ENCODE measurements at regions not wholly inside any gene's neighbourhood (a gene's known extent, or its start where the extent isn't known, plus 50 kb on each side); places are given as distances from the start of the nearest gene placed in this dataset.

- H3K4me3 ChIP-seq = no peak overlapping the region
- intact Hi-C loops (cut with DNase I) = no loop called here
- no peaks in the 10 kb centered on the region for H3K4me1 ChIP-seq (ENCODE audit: insufficient read depth)
- WGBS, 3 donors = 81 to 88% (median 87%) methylated on average over 4 of the region's 4 CpGs
- no peak for TF ChIP-seq POLR2A (IDR thresholded peaks at IDR 0.05)
- no peaks in the 10 kb centered on the region for H3K36me3 ChIP-seq
- H3K27ac ChIP-seq = no peak overlapping the region
- no peaks in the 10 kb centered on the region for H3K27me3 ChIP-seq
- no peaks in the 10 kb centered on the region for H3K9me3 ChIP-seq
- DNase-seq = no peak
These were observed 70.4 kb downstream of the RCN1 start for GRCh38 chr11:32161293-32161692.

- no peaks in the 10 kb centered on the region for H3K4me1 ChIP-seq (ENCODE audit: insufficient read depth)
- no peaks in the 10 kb centered on the region for H3K9me3 ChIP-seq
- no peak overlapping the region for H3K4me3 ChIP-seq
- WGBS, 3 donors = 49 to 68% (median 55%) methylated on average over 4 of the region's 4 CpGs
- TF ChIP-seq, protein P1, sequence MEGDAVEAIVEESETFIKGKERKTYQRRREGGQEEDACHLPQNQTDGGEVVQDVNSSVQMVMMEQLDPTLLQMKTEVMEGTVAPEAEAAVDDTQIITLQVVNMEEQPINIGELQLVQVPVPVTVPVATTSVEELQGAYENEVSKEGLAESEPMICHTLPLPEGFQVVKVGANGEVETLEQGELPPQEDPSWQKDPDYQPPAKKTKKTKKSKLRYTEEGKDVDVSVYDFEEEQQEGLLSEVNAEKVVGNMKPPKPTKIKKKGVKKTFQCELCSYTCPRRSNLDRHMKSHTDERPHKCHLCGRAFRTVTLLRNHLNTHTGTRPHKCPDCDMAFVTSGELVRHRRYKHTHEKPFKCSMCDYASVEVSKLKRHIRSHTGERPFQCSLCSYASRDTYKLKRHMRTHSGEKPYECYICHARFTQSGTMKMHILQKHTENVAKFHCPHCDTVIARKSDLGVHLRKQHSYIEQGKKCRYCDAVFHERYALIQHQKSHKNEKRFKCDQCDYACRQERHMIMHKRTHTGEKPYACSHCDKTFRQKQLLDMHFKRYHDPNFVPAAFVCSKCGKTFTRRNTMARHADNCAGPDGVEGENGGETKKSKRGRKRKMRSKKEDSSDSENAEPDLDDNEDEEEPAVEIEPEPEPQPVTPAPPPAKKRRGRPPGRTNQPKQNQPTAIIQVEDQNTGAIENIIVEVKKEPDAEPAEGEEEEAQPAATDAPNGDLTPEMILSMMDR (IDR thresholded peaks at IDR 0.05) = no peak
- TF ChIP-seq EP300 (IDR thresholded peaks at IDR 0.05) (no peak), POLR2A (IDR thresholded peaks at IDR 0.05) (no peak)
- H3K36me3 ChIP-seq = no peaks in the 10 kb centered on the region
- H3K27ac ChIP-seq = no peak overlapping the region
- intact Hi-C loops (cut with DNase I) = no loop called here
- no peak for DNase-seq
- H3K27me3 ChIP-seq = no peaks in the 10 kb centered on the region
These were observed 71.5 kb downstream of the RCN1 start for GRCh38 chr11:32162351-32162750.

- Histone ChIP-seq H3K4me1 (ENCODE audit: insufficient read depth) (no peaks in the 10 kb centered on the region), H3K9me3 (no peaks in the 10 kb centered on the region), H3K4me3 (no peak overlapping the region), H3K27me3 (no peaks in the 10 kb centered on the region), H3K36me3 (no peaks in the 10 kb centered on the region), H3K27ac (no peak overlapping the region)
- intact Hi-C loops (cut with DNase I) = no loop called here
- DNase-seq = no peak
- WGBS, 3 donors = 73 to 86% (median 81%) methylated on average over 5 of the region's 5 CpGs
- TF ChIP-seq, protein P1 (IDR thresholded peaks at IDR 0.05) = no peak
- TF ChIP-seq POLR2A (IDR thresholded peaks at IDR 0.05) (no peak), EP300 (IDR thresholded peaks at IDR 0.05) (no peak)
These were observed 72.0 kb downstream of the RCN1 start for GRCh38 chr11:32162906-32163305.

DNA sequence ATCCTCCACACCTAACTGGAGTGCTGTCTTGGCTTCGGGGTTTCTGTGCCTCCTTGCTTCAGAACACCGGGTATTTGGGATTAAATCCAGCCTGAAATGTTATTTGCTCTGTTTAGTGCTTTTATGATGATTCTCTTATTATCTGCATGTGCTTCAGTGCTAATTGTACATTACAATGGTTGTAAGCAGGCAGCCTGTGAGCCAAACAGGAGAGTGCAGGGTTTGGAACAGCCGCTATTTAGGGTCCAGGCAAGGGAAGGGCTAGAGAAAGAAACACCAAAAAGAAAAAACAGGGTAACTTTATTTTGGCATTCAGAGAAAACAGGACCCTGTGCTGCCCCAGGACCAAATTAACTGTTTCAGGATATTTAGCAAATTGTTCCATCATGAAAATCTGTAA, 72.7 kb downstream of the RCN1 start:
- TF ChIP-seq POLR2A (IDR thresholded peaks at IDR 0.05) (no peak), EP300 (IDR thresholded peaks at IDR 0.05) (no peak)
- TF ChIP-seq, protein P1 (IDR thresholded peaks at IDR 0.05) = no peak
- H3K4me1 ChIP-seq (ENCODE audit: insufficient read depth) = no peaks in the 10 kb centered on the region
- intact Hi-C loops (cut with DNase I) = no loop called here
- 86 to 90% (median 87%) methylated on average over 3 of the region's 3 CpGs for WGBS, 3 donors
- no peak for DNase-seq
- no peaks in the 10 kb centered on the region for H3K27me3 ChIP-seq
- no peak overlapping the region for H3K27ac ChIP-seq
- no peaks in the 10 kb centered on the region for H3K36me3 ChIP-seq
- no peaks in the 10 kb centered on the region for H3K9me3 ChIP-seq
- no peak overlapping the region for H3K4me3 ChIP-seq

- WGBS, 3 donors = 90 to 95% (median 94%) methylated on average over 3 of the region's 3 CpGs
- Histone ChIP-seq H3K27me3 (no peaks in the 10 kb centered on the region), H3K27ac (no peak overlapping the region), H3K4me1 (ENCODE audit: insufficient read depth) (no peaks in the 10 kb centered on the region), H3K9me3 (no peaks in the 10 kb centered on the region), H3K36me3 (no peaks in the 10 kb centered on the region), H3K4me3 (no peak overlapping the region)
- TF ChIP-seq EP300 (IDR thresholded peaks at IDR 0.05) (no peak), POLR2A (IDR thresholded peaks at IDR 0.05) (no peak)
- TF ChIP-seq, protein P1 (IDR thresholded peaks at IDR 0.05) = no peak
- no peak for DNase-seq
- intact Hi-C loops (cut with DNase I) = no loop called here
These were observed 74.0 kb downstream of the RCN1 start for GRCh38 chr11:32164836-32165235.
